Spleen (tissue), 11 donors: ENCODE measurements at regions not wholly inside any gene's neighbourhood (a gene's known extent, or its start where the extent isn't known, plus 50 kb on each side); places are given as distances from the start of the nearest gene placed in this dataset.

Source experiments
- DNase-seq: peaks from one replicate; pipeline ENCODE4 v3.0.0-alpha.2; 2020
- H3K27ac ChIP-seq, 8 donors: fragments of 200-600 bp; sonication (generic) in 7 of 8; 1 replicate in 4 of 8; 2 replicates in 4 of 8; pipeline versions ENCODE4 v1.5.0 to v1.8.0; 2016 to 2021; ENCODE audit warnings: inconsistent platforms in 4 of 8, mild to moderate bottlenecking in 4 of 8, moderate library complexity in 1 of 8
- H3K27me3 ChIP-seq, 7 donors: fragments of 200-600 bp; sonication (generic) in 6 of 7; replicated peaks in 1 of 7; 1 replicate in 4 of 7; 2 replicates in 3 of 7; pipeline versions ENCODE4 v1.5.0 to v1.8.0; 2016 to 2021; ENCODE audit warnings: inconsistent platforms in 3 of 7, mild to moderate bottlenecking in 1 of 7
- H3K36me3 ChIP-seq, 6 donors: fragments of 200-600 bp; sonication (generic) in 5 of 6; 1 replicate in 4 of 6; 2 replicates in 2 of 6; pipeline versions ENCODE4 v1.5.0 to v1.8.0; 2016 to 2021; ENCODE audit warnings: inconsistent platforms in 2 of 6
- H3K4me1 ChIP-seq, 6 donors: fragments of 200-600 bp; sonication (generic) in 5 of 6; 1 replicate in 3 of 6; 2 replicates in 3 of 6; pipeline versions ENCODE4 v1.5.0 to v1.8.0; 2016 to 2021; ENCODE audit warnings: inconsistent platforms in 3 of 6
- H3K4me3 ChIP-seq, 8 donors: fragments of 200-600 bp; sonication (generic) in 7 of 8; 1 replicate in 4 of 8; 2 replicates in 4 of 8; pipeline versions ENCODE4 v1.5.0 to v1.8.0; 2016 to 2021; ENCODE audit warnings: inconsistent platforms in 4 of 8, mild to moderate bottlenecking in 4 of 8, moderate library complexity in 2 of 8
- H3K9me3 ChIP-seq, 8 donors: fragments of 200-600 bp; sonication (generic) in 7 of 8; 1 replicate in 4 of 8; 2 replicates in 4 of 8; pipeline versions ENCODE4 v1.5.0 to v1.8.0; 2016 to 2021; ENCODE audit warnings: inconsistent platforms in 4 of 8
- POLR2A ChIP-seq, 3 donors: fragments of 450-650 bp; IDR thresholded peaks; one replicate each; pipeline ENCODE4 v1.5.1; 2017; ENCODE audit warnings: antibody characterized with exemption in 3 of 3, mild to moderate bottlenecking in 1 of 3
- POLR2AphosphoS5 ChIP-seq, 3 donors: sonication (generic); formaldehyde crosslinking; IDR thresholded peaks; one replicate each; pipeline ENCODE4 v1.5.1; 2017; ENCODE audit warnings: antibody characterized with exemption in 3 of 3
- WGBS, 5 donors: extraction: QIAGEN DNeasy Blood & Tissue Kit in 3 of 5; methylation state at CpG; one replicate each; pipeline versions ENCODE4 v1.1.5 to v1.1.7; 2013 to 2018; 5-methylcytosine and 5-hydroxymethylcytosine counted together
- intact Hi-C: fragments of 100-400 bp; cut with DNase I; formaldehyde crosslinking; loops from one replicate; pipeline ENCODE4 v1.15.0; 2023; ENCODE audit warnings: low total_unique reads
- TF ChIP-seq, protein P1 (sequence below), 11 experiments: fragments of 200-600 bp in 7 of 11; fragments of 450-650 bp in 4 of 11; sonication (generic) in 4 of 11; IDR thresholded peaks in 8 of 11; conservative IDR thresholded peaks in 3 of 11; 1 replicate in 7 of 11; 2 replicates in 4 of 11; pipeline versions ENCODE4 v1.4.0 to v1.8.0; 2016 to 2021; ENCODE audit warnings: antibody characterized with exemption in 11 of 11, inconsistent platforms in 4 of 11, mild to moderate bottlenecking in 1 of 11
- donor health status: healthy with polysubstance abuse.
- donor health status: DM: no; HTN: no; CAD: no; lungs with moderate emphysema.
- donor health status: DM: no; HTN: no; CAD: no.
- donor health status: Bipolar disorder and iron deficiency.
- donor health status: healthy.
- donor health status: DM: no; HTN: no; CAD: no.
- donor health status: DM: yes; HTN: yes; CAD: no.

- peaks cover 0 to 14% (median 5%) of the 10 kb centered on the region in 6 donors for H3K4me1 ChIP-seq
- peak; percentile 70 for DNase-seq
- TF ChIP-seq, protein P1, sequence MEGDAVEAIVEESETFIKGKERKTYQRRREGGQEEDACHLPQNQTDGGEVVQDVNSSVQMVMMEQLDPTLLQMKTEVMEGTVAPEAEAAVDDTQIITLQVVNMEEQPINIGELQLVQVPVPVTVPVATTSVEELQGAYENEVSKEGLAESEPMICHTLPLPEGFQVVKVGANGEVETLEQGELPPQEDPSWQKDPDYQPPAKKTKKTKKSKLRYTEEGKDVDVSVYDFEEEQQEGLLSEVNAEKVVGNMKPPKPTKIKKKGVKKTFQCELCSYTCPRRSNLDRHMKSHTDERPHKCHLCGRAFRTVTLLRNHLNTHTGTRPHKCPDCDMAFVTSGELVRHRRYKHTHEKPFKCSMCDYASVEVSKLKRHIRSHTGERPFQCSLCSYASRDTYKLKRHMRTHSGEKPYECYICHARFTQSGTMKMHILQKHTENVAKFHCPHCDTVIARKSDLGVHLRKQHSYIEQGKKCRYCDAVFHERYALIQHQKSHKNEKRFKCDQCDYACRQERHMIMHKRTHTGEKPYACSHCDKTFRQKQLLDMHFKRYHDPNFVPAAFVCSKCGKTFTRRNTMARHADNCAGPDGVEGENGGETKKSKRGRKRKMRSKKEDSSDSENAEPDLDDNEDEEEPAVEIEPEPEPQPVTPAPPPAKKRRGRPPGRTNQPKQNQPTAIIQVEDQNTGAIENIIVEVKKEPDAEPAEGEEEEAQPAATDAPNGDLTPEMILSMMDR (IDR thresholded peaks at IDR 0.05 in 8 of 11, conservative IDR thresholded peaks at IDR 0.05 in 3 of 11) = no peak
- no peak for TF ChIP-seq POLR2A (IDR thresholded peaks at IDR 0.05)
- TF ChIP-seq POLR2AphosphoS5 (IDR thresholded peaks at IDR 0.05) = no peak
- no peaks in the 10 kb centered on the region for H3K36me3 ChIP-seq
- no peak overlapping the region for H3K4me3 ChIP-seq
- peaks cover 0 to 58% (median 24%) of the 10 kb centered on the region in 7 donors for H3K27me3 ChIP-seq
- whole genome bisulfite sequencing, 5 donors = 79 to 87% (median 81%) methylated on average over 13 to 20 of the region's 20 CpGs
- no peak overlapping the region for H3K27ac ChIP-seq
- intact Hi-C loops = no loop called here
- H3K9me3 ChIP-seq = no peaks in the 10 kb centered on the region
Measured at GRCh38 chr6:169966312-169967181, 215.1 kb downstream of the ERMARD start.

DNA sequence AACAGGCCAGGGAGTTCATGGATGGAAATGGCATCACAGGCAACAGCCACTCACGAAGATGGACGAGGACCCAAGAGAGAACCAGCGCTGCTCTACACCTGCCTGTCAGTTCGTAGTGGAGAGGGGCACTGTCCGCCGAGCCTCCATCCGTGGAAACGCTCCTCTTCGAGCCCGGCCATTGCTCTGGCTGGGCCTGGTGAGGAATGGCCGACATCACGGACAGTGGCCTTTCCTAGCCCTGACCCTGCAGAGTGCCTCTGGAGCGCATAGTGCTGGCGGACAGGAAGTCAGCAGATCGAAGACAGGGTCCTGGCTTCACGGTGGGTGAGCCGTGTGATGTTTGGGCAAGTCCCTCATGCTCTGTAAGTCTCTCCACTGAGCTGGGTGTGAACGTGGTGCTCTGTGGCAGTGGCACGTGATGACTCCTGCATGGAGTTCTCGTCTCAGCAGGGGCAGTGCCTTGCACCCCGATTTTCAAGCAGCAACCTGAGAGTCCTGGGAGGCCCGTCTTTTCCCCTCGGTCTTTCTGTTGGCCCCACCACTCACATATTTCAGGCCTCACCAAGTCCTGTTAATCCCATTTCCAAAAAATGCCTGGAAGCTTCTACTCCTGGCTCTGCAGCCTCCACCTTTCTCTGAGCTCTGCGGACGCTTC, 214.4 kb downstream of the ERMARD start:
- Histone ChIP-seq H3K9me3 (no peaks in the 10 kb centered on the region), H3K36me3 (no peaks in the 10 kb centered on the region), H3K4me1 (peaks cover 0 to 21% (median 8%) of the 10 kb centered on the region in 6 donors), H3K4me3 (no peak overlapping the region), H3K27ac (no peak overlapping the region), H3K27me3 (peaks cover 0 to 58% (median 32%) of the 10 kb centered on the region in 7 donors)
- DNase-seq = peak; percentile 71
- WGBS, 5 donors = 76 to 88% (median 85%) methylated on average over 13 to 25 of the region's 25 CpGs
- TF ChIP-seq POLR2AphosphoS5 (IDR thresholded peaks at IDR 0.05) = no peak
- no peak for TF ChIP-seq POLR2A (IDR thresholded peaks at IDR 0.05)
- intact Hi-C loops = no loop called here

- Histone ChIP-seq H3K36me3 (no peaks in the 10 kb centered on the region), H3K27me3 (peaks cover 0 to 58% (median 28%) of the 10 kb centered on the region in 7 donors), H3K9me3 (no peaks in the 10 kb centered on the region), H3K4me3 (no peak overlapping the region), H3K4me1 (peaks cover 0 to 27% (median 8%) of the 10 kb centered on the region in 6 donors), H3K27ac (no peak overlapping the region)
- TF ChIP-seq POLR2A (IDR thresholded peaks at IDR 0.05) = no peak
- no peak for TF ChIP-seq POLR2AphosphoS5 (IDR thresholded peaks at IDR 0.05)
- TF ChIP-seq, protein P1 (IDR thresholded peaks at IDR 0.05 in 8 of 11, conservative IDR thresholded peaks at IDR 0.05 in 3 of 11) = no peak
- 70 to 90% (median 77%) methylated on average over 6 of the region's 6 CpGs for WGBS, 5 donors
- DNase-seq = no peak
- intact Hi-C loops = no loop called here
Measured at GRCh38 chr6:169965239-169965638, 213.8 kb downstream of the ERMARD start.

DNA sequence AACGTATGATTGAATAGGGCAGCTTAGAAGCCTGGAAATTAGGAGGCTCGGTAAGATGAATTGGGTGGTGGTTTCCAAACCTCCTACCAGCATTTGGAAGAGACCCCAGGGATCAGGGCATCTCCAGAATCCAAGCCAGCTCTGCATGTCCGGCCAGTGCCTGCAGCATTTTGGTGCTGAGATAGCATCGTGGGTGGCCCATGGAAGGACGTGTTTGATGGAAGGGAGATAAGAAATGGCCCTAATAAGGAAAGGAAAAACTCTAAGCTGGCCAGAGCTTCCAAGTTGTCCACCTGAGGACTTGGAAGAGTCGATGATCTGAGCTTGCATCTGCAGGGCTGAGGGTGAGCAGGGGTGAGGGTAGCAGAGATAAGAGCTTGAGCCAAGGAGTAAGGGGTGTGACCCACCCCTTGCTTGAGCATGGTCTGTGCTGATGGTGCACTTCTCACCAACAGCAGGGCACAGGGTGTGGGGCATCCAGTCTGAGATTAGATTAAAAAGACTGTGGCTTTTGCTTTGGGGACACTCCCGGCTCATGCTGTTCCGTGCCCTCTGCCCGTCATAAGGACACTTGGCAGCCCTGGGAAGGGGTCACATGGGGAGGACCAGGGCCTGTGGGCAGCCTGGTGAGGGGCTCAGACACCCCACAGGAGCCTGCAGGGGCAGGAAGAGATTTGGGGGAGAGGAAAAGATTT, 213.2 kb downstream of the ERMARD start:
- no peak overlapping the region for H3K4me3 ChIP-seq
- no peaks in the 10 kb centered on the region for H3K36me3 ChIP-seq
- DNase-seq = peak; percentile 64
- no peak overlapping the region for H3K27ac ChIP-seq
- intact Hi-C loops = no loop called here
- H3K27me3 ChIP-seq = peaks cover 0 to 58% (median 28%) of the 10 kb centered on the region in 7 donors
- 75 to 89% (median 83%) methylated on average over 9 of the region's 9 CpGs for WGBS, 5 donors
- TF ChIP-seq POLR2AphosphoS5 (IDR thresholded peaks at IDR 0.05) (no peak), POLR2A (IDR thresholded peaks at IDR 0.05) (no peak)
- TF ChIP-seq, protein P1 (IDR thresholded peaks at IDR 0.05 in 8 of 11, conservative IDR thresholded peaks at IDR 0.05 in 3 of 11) = no peak
- H3K4me1 ChIP-seq = peaks cover 0 to 32% (median 12%) of the 10 kb centered on the region in 6 donors
- no peaks in the 10 kb centered on the region for H3K9me3 ChIP-seq
